ENCODE measurements at regions not wholly inside any gene's neighbourhood (a gene's known extent, or its start where the extent isn't known, plus 50 kb on each side); places are given as distances from the start of the nearest gene placed in this dataset.
A peak's percentile ranks its signal among the peaks of the same experiment; 100 is the strongest.

DNA sequence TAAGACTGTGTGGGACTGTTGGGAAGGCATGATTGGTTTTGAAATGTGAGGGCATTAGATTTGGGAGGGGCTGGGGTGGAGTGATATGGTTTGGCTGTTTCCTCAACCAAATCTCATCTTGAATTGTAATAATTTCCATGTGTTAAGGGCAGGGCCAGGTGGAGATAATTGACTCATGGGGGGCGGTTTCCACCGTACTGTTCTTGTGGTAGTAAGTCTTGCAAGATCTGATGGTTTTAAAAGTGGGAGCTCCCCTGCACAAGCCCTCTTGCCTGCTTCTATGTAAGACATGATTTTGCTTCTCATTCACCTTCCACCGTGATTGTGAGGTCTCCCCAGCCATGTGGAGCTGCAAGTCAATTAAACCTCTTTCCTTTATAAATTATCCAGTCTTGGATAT lies 76.6 kb upstream of the PPFIA2 start:
- no peaks in the 10 kb centered on the region for H3K79me2 ChIP-seq (ENCODE audit: control insufficient read depth, insufficient read depth, low read length, unreplicated experiment)
- no peaks in the 10 kb centered on the region for H3K27me3 ChIP-seq (ENCODE audit: insufficient read depth, low read length)
- H3K4me1 ChIP-seq (ENCODE audit: control insufficient read depth, insufficient read depth, low read length, unreplicated experiment) = no peaks in the 10 kb centered on the region
- no peak overlapping the region for H2AFZ ChIP-seq (ENCODE audit: low read length, unreplicated experiment)
- H3K27ac ChIP-seq (ENCODE audit: low read depth, low read length) = no peak overlapping the region
- no peak overlapping the region for H3K4me3 ChIP-seq (ENCODE audit: low read depth, low read length)
- no peaks in the 10 kb centered on the region for H3K36me3 ChIP-seq (ENCODE audit: insufficient read depth, low read length)

DNA sequence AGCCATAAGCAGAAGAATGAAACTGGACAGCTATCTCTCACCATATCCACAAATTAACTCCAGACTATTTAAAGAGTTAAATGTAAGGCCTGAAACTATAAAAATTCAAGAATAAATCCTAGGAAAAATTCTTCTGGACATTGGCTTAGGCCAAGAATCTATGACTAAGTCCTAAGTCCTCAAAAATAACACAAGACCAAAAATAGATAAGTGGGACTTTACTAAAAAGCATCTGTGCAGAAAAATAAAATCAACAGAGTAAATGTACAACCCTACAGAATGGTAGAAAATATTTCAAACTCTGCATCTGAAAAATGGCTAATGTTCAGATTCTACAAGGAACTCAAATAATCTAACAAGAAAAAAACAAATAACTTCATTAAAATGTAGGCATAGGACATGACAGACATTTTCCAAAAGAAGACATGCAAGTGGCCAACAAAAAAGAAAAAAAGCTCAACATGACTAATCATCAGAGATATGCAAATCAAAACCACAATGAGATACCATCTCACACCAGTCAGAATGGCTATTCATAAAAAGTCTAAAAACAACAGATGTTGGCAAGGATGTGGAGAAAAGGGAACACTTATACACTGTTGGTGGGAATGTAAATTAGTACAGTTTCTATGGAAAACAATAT lies 61.0 kb upstream of the PPFIA2 start:
- Histone ChIP-seq H3K4me1 (ENCODE audit: control insufficient read depth, insufficient read depth, low read length, unreplicated experiment) (peaks cover 3% of the 10 kb centered on the region), H3K27me3 (ENCODE audit: insufficient read depth, low read length) (no peaks in the 10 kb centered on the region), H3K36me3 (ENCODE audit: insufficient read depth, low read length) (no peaks in the 10 kb centered on the region), H3K4me3 (ENCODE audit: low read depth, low read length) (no peak overlapping the region), H3K27ac (ENCODE audit: low read depth, low read length) (peak overlapping the region; percentile 20; the same call in 1 of the 2 replicates), H2AFZ (ENCODE audit: low read length, unreplicated experiment) (no peak overlapping the region), H3K79me2 (ENCODE audit: control insufficient read depth, insufficient read depth, low read length, unreplicated experiment) (no peaks in the 10 kb centered on the region)

- Histone ChIP-seq H3K4me3 (ENCODE audit: low read depth, low read length) (no peak overlapping the region), H3K27me3 (ENCODE audit: insufficient read depth, low read length) (no peaks in the 10 kb centered on the region)
Observed at GRCh38 chr12:81815611-81816010, 56.5 kb upstream of the PPFIA2 start.

DNA sequence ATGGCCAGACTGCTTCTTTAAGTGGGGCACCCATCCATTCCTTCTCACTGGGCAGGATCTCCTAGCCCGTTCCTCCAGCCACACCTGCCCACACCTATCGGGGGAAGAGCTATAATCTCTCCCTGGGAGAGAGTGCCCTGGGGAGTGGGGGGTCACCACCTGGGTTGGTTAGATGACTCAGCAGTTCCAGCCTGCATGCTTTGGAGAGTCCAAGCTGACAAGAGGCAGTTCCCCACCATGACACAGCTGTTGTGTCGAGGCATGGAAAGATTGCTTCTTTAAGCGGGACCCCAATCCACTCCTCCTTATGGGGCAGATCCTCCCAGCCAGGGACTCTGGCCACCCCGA lies 52.6 kb upstream of the PPFIA2 start:
- H3K4me3 ChIP-seq (ENCODE audit: low read depth, low read length) = no peak overlapping the region
- H3K4me1 ChIP-seq (ENCODE audit: control insufficient read depth, insufficient read depth, low read length, unreplicated experiment) = no peaks in the 10 kb centered on the region
- H2AFZ ChIP-seq (ENCODE audit: low read length, unreplicated experiment) = no peak overlapping the region
- no peak overlapping the region for H3K27ac ChIP-seq (ENCODE audit: low read depth, low read length)
- no peaks in the 10 kb centered on the region for H3K79me2 ChIP-seq (ENCODE audit: control insufficient read depth, insufficient read depth, low read length, unreplicated experiment)
- no peaks in the 10 kb centered on the region for H3K27me3 ChIP-seq (ENCODE audit: insufficient read depth, low read length)
- H3K36me3 ChIP-seq (ENCODE audit: insufficient read depth, low read length) = no peaks in the 10 kb centered on the region

More at GRCh38 chr12:81815611-81816010, 56.5 kb upstream of the PPFIA2 start:
- Histone ChIP-seq H3K27ac (ENCODE audit: low read depth, low read length) (no peak overlapping the region), H3K36me3 (ENCODE audit: insufficient read depth, low read length) (no peaks in the 10 kb centered on the region), H3K79me2 (ENCODE audit: control insufficient read depth, insufficient read depth, low read length, unreplicated experiment) (no peaks in the 10 kb centered on the region), H2AFZ (ENCODE audit: low read length, unreplicated experiment) (no peak overlapping the region), H3K4me1 (ENCODE audit: control insufficient read depth, insufficient read depth, low read length, unreplicated experiment) (peaks cover 3% of the 10 kb centered on the region)

- Histone ChIP-seq H2AFZ (ENCODE audit: low read length, unreplicated experiment) (no peak overlapping the region), H3K27me3 (ENCODE audit: insufficient read depth, low read length) (no peaks in the 10 kb centered on the region), H3K36me3 (ENCODE audit: insufficient read depth, low read length) (no peaks in the 10 kb centered on the region), H3K79me2 (ENCODE audit: control insufficient read depth, insufficient read depth, low read length, unreplicated experiment) (no peaks in the 10 kb centered on the region), H3K4me3 (ENCODE audit: low read depth, low read length) (no peak overlapping the region), H3K27ac (ENCODE audit: low read depth, low read length) (no peak overlapping the region), H3K4me1 (ENCODE audit: control insufficient read depth, insufficient read depth, low read length, unreplicated experiment) (no peaks in the 10 kb centered on the region)
Observed at GRCh38 chr12:81811061-81811777, 52.1 kb upstream of the PPFIA2 start.

GRCh38 chr12:81809829-81810595 lies 50.9 kb upstream of the PPFIA2 start:
- Histone ChIP-seq H3K27ac (ENCODE audit: low read depth, low read length) (peak overlapping the region; percentile 45), H2AFZ (ENCODE audit: low read length, unreplicated experiment) (no peak overlapping the region), H3K4me3 (ENCODE audit: low read depth, low read length) (peak overlapping the region; percentile 45; the same call in 1 of the 2 replicates), H3K36me3 (ENCODE audit: insufficient read depth, low read length) (no peaks in the 10 kb centered on the region), H3K27me3 (ENCODE audit: insufficient read depth, low read length) (no peaks in the 10 kb centered on the region), H3K79me2 (ENCODE audit: control insufficient read depth, insufficient read depth, low read length, unreplicated experiment) (no peaks in the 10 kb centered on the region), H3K4me1 (ENCODE audit: control insufficient read depth, insufficient read depth, low read length, unreplicated experiment) (no peaks in the 10 kb centered on the region)

DNA sequence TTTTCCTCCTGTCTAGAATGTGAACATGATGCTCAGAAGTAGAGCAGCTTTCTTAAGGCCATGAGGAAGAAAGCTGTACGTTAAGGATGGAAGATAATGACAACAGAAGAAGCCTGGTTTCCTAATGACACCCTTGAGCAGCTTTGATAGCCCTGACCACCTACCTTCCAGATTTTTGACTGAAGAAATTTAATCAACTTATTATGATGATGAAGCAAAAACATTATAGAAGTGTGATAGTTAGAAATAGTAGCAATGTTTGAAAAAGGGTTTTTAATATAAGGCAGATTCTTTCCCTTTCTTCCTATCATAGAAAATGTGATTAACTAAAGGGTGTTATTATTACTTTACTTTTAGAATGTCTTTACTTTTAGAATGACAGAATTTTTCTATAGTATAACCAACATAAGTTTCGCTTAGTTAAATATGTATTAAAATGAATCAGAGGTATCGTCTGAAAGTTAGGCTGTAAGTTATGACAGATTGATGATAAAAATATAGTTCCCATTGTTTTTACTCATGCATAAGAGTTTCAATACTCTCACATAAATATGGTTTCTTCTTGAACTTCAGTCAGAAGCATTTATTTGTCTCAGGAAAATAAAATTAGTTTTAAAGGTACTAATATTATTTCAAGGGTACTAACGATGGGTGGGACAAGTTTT lies 50.1 kb upstream of the PPFIA2 start:
- no peaks in the 10 kb centered on the region for H3K36me3 ChIP-seq (ENCODE audit: insufficient read depth, low read length)
- no peak overlapping the region for H3K4me3 ChIP-seq (ENCODE audit: low read depth, low read length)
- H3K27ac ChIP-seq (ENCODE audit: low read depth, low read length) = no peak overlapping the region
- H2AFZ ChIP-seq (ENCODE audit: low read length, unreplicated experiment) = no peak overlapping the region
- no peaks in the 10 kb centered on the region for H3K79me2 ChIP-seq (ENCODE audit: control insufficient read depth, insufficient read depth, low read length, unreplicated experiment)
- H3K4me1 ChIP-seq (ENCODE audit: control insufficient read depth, insufficient read depth, low read length, unreplicated experiment) = no peaks in the 10 kb centered on the region
- H3K27me3 ChIP-seq (ENCODE audit: insufficient read depth, low read length) = no peaks in the 10 kb centered on the region
